ENCODE measurements at regions not wholly inside any gene's neighbourhood (a gene's known extent, or its start where the extent isn't known, plus 50 kb on each side); places are given as distances from the start of the nearest gene placed in this dataset.
A peak's percentile ranks its signal among the peaks of the same experiment; 100 is the strongest.
"Not testable (repeated sequence)": the region's sequence is repeated elsewhere in the genome, so short reads cannot be mapped to it uniquely, and the experiment has no call there.

DNA sequence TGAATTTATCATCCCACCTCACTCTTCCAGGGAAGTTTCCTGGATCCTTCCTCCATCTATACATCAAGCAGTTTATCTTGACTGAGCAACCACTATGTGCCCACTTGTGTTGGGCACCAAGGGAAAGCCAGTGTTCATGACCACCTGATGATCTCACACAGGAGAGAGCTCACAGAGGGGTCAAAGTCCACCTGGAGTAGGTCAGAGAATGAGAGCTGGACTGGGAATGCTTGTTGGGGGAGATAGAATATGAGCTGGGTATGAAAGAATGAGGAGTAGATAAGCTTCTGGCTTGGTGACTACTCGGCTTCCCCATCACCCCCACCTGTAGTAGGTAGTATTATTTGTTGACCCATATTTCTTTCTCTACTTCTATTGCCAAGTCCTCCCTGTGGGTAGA lies 72.2 kb upstream of the CYRIA start:
- Histone ChIP-seq H3K4me1 (no peaks in the 10 kb centered on the region), H3K27me3 (no peaks in the 10 kb centered on the region), H3K27ac (no peak overlapping the region), H3K9me3 (no peaks in the 10 kb centered on the region), H3K36me3 (no peaks in the 10 kb centered on the region), H3K4me3 (no peak overlapping the region)
- TF ChIP-seq EP300 (IDR thresholded peaks at IDR 0.05) (no peak), POLR2A (IDR thresholded peaks at IDR 0.05) (no peak)
- TF ChIP-seq, protein P1, sequence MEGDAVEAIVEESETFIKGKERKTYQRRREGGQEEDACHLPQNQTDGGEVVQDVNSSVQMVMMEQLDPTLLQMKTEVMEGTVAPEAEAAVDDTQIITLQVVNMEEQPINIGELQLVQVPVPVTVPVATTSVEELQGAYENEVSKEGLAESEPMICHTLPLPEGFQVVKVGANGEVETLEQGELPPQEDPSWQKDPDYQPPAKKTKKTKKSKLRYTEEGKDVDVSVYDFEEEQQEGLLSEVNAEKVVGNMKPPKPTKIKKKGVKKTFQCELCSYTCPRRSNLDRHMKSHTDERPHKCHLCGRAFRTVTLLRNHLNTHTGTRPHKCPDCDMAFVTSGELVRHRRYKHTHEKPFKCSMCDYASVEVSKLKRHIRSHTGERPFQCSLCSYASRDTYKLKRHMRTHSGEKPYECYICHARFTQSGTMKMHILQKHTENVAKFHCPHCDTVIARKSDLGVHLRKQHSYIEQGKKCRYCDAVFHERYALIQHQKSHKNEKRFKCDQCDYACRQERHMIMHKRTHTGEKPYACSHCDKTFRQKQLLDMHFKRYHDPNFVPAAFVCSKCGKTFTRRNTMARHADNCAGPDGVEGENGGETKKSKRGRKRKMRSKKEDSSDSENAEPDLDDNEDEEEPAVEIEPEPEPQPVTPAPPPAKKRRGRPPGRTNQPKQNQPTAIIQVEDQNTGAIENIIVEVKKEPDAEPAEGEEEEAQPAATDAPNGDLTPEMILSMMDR (IDR thresholded peaks at IDR 0.05): no peak
- DNase-seq (ENCODE audit: low spot score in 2 of 2): no peak
- 96 to 100% methylated on average over 1 of the region's 1 CpG for WGBS, 2 donors

- H3K27me3 ChIP-seq: no peaks in the 10 kb centered on the region
- TF ChIP-seq EP300 (IDR thresholded peaks at IDR 0.05): no peak
- TF ChIP-seq, protein P1 (IDR thresholded peaks at IDR 0.05): no peak
- no peak for TF ChIP-seq POLR2A (IDR thresholded peaks at IDR 0.05)
- no peaks in the 10 kb centered on the region for H3K4me1 ChIP-seq
- H3K4me3 ChIP-seq: no peak overlapping the region
- no peak for DNase-seq (ENCODE audit: low spot score in 2 of 2)
- no peak overlapping the region for H3K27ac ChIP-seq
- no peaks in the 10 kb centered on the region for H3K36me3 ChIP-seq
- H3K9me3 ChIP-seq: no peaks in the 10 kb centered on the region
- WGBS, 2 donors: 56 to 69% methylated on average over 2 of the region's 2 CpGs
Observed at GRCh38 chr2:16736633-16737032, 71.0 kb upstream of the CYRIA start.

DNA sequence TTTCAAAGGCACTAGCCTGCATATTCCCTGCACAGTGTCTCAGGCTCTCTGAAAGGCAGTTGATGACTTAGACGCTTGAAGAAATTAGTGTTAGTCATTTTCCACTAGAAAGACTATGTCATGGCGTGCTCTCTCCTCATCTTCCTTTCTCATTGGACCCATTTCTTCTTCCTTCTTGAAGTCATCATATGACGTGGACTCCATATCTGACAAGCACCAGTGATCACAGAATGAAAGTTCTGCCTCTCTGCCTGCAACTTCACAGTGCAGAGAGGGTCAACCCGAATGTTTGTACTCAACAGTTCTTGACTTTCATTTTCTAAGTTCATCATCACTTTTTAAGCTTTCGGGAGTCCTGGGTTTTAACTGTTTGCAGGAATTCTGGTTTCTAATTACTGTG lies 63.7 kb upstream of the CYRIA start:
- H3K4me1 ChIP-seq: peaks cover 0 to 17% (median 0%) of the 10 kb centered on the region in 4 donors
- H3K27ac ChIP-seq: no peak overlapping the region
- DNase-seq (ENCODE audit: low spot score in 2 of 2): no peak
- no peak overlapping the region for H3K4me3 ChIP-seq
- no peak for TF ChIP-seq POLR2A (IDR thresholded peaks at IDR 0.05)
- 84 to 85% methylated on average over 5 of the region's 5 CpGs for WGBS, 2 donors
- no peaks in the 10 kb centered on the region for H3K27me3 ChIP-seq
- no peaks in the 10 kb centered on the region for H3K36me3 ChIP-seq
- H3K9me3 ChIP-seq: no peaks in the 10 kb centered on the region

GRCh38 chr2:16728351-16729136 lies 62.9 kb upstream of the CYRIA start:
- TF ChIP-seq, protein P1 (IDR thresholded peaks at IDR 0.05): no peak
- no peak for TF ChIP-seq POLR2A (IDR thresholded peaks at IDR 0.05)
- no peak for TF ChIP-seq EP300 (IDR thresholded peaks at IDR 0.05)
- no peak overlapping the region for H3K4me3 ChIP-seq
- H3K27ac ChIP-seq: no peak overlapping the region
- no peaks in the 10 kb centered on the region for H3K9me3 ChIP-seq
- no peaks in the 10 kb centered on the region for H3K27me3 ChIP-seq
- WGBS, 2 donors: 58 to 64% methylated on average over 4 of the region's 4 CpGs
- DNase-seq (ENCODE audit: low spot score in 2 of 2): no peak
- H3K4me1 ChIP-seq: peaks cover 0 to 17% (median 0%) of the 10 kb centered on the region in 4 donors
- no peaks in the 10 kb centered on the region for H3K36me3 ChIP-seq

DNA sequence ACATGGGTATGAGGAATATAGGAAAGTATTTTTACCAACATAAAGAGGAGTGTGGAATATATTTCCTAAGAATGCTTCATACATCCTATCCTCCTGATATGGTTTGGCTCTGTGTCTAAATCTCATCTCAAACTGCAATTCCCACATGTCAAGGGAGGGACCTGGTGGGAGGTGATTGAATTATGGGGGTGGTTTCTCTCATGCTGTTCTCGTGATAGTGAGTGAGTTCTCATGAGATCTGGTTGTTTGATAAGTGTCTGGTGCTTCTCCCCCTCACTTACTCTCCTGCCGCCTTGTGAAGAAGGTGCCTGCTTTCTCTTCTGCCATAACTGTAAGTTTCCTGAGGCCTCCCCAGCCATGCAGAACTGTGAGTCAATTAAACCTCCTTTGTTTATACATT lies 62.2 kb upstream of the CYRIA start:
- H3K27me3 ChIP-seq; DNase-seq (ENCODE audit: low spot score in 2 of 2); H3K27ac ChIP-seq; H3K36me3 ChIP-seq; H3K9me3 ChIP-seq; H3K4me3 ChIP-seq: not testable (repeated sequence)
- 58 to 60% methylated on average over 2 of the region's 2 CpGs for WGBS, 2 donors
- H3K4me1 ChIP-seq: peaks cover 0 to 17% (median 0%) of the 10 kb centered on the region in 4 donors

- H3K27me3 ChIP-seq: peaks cover 0 to 7% of the 10 kb centered on the region in 2 donors
- peak in 1 of 2 donors; percentile 21 for DNase-seq (ENCODE audit: low spot score in 2 of 2)
- H3K36me3 ChIP-seq: no peaks in the 10 kb centered on the region
- no peak overlapping the region for H3K27ac ChIP-seq
- no peak overlapping the region for H3K4me3 ChIP-seq
- no peaks in the 10 kb centered on the region for H3K9me3 ChIP-seq
- no peak for TF ChIP-seq POLR2A (IDR thresholded peaks at IDR 0.05)
- peak in 1 of 2 donors; percentile 57 for TF ChIP-seq EP300 (IDR thresholded peaks at IDR 0.05)
- peaks cover 0 to 17% (median 0%) of the 10 kb centered on the region in 4 donors for H3K4me1 ChIP-seq
- 15 to 26% methylated on average over 4 of the region's 4 CpGs for WGBS, 2 donors
Observed at GRCh38 chr2:16727256-16727655, 61.6 kb upstream of the CYRIA start.
